Breast epithelium (tissue), 3 donors: ENCODE measurements at regions not wholly inside any gene's neighbourhood (a gene's known extent, or its start where the extent isn't known, plus 50 kb on each side); places are given as distances from the start of the nearest gene placed in this dataset.

Experiments used
- POLR2A ChIP-seq: fragments of 450-650 bp; IDR thresholded peaks from one replicate; pipeline ENCODE4 v1.6.1; 2016; ENCODE audit warnings: antibody characterized with exemption, mild to moderate bottlenecking, moderate library complexity
- POLR2AphosphoS5 ChIP-seq, 3 donors: sonication (generic); formaldehyde crosslinking; IDR thresholded peaks; one replicate each; pipeline ENCODE4 v1.6.1; 2017; ENCODE audit warnings: antibody characterized with exemption in 3 of 3
- TF ChIP-seq, protein P1 (sequence below), 3 donors: fragments of 450-650 bp; IDR thresholded peaks; one replicate each; pipeline ENCODE4 v1.5.1; 2016 to 2017; ENCODE audit warnings: antibody characterized with exemption in 3 of 3, mild to moderate bottlenecking in 3 of 3, moderate library complexity in 3 of 3

DNA sequence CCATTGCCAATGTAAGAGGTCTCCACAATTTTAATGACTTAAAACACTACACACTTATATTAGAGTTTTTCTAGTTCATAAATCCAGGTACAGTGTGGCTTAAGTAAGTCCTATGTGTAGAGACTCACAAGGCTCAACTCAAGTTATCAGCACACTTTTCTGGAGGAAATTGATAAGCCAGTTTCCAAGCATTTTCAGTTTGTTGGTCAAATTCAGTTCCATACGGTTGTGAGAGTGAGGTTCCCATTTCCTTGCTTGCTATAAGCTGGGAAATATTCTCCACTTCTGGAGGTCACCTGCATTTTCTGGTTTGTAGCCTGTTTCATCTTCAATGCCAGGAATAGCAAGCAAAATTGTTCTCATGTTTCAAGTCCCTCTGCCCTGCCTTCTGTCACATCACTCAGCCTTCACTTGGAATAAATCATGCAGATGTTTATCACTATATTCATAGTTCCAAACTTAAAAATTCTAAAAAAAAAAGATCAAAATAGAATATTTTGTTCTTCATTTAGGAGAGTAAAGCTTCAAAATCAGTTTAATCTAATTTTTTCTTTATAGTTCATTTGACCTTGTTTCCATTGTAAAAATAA lies 1137.5 kb upstream of the INTU start:
- TF ChIP-seq, protein P1, sequence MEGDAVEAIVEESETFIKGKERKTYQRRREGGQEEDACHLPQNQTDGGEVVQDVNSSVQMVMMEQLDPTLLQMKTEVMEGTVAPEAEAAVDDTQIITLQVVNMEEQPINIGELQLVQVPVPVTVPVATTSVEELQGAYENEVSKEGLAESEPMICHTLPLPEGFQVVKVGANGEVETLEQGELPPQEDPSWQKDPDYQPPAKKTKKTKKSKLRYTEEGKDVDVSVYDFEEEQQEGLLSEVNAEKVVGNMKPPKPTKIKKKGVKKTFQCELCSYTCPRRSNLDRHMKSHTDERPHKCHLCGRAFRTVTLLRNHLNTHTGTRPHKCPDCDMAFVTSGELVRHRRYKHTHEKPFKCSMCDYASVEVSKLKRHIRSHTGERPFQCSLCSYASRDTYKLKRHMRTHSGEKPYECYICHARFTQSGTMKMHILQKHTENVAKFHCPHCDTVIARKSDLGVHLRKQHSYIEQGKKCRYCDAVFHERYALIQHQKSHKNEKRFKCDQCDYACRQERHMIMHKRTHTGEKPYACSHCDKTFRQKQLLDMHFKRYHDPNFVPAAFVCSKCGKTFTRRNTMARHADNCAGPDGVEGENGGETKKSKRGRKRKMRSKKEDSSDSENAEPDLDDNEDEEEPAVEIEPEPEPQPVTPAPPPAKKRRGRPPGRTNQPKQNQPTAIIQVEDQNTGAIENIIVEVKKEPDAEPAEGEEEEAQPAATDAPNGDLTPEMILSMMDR (IDR thresholded peaks at IDR 0.05) = no peak
- TF ChIP-seq POLR2A (no peak), POLR2AphosphoS5 (IDR thresholded peaks at IDR 0.05) (no peak)
